Aorta (tissue), 5 donors: ENCODE measurements at regions not wholly inside any gene's neighbourhood (a gene's known extent, or its start where the extent isn't known, plus 50 kb on each side); places are given as distances from the start of the nearest gene placed in this dataset.
"Not testable (repeated sequence)": the region's sequence is repeated elsewhere in the genome, so short reads cannot be mapped to it uniquely, and the experiment has no call there.

ENCODE experiments used
- ATAC-seq: fragments of 200-7000 bp; cut with Tn5 transposase; one replicate; pipeline ENCODE4 v1.9.1; 2022; ENCODE audit warnings: moderate library complexity; ENCODE audit not compliant: low FRiP score
- DNase-seq, 2 donors: peaks; one replicate each; pipeline ENCODE4 v3.0.0-alpha.2; 2020
- H3K27ac ChIP-seq, 2 donors: one replicate each; pipeline ENCODE4 v1.5.1; 2013; ENCODE audit warnings: low read length in 2 of 2, mild to moderate bottlenecking in 2 of 2, moderate library complexity in 2 of 2, control low read depth in 1 of 2, inconsistent platforms in 1 of 2, low read depth in 1 of 2
- H3K27me3 ChIP-seq, 2 donors: one replicate each; pipeline ENCODE4 v1.6.1; 2013; ENCODE audit warnings: control low read depth in 1 of 2, low read length in 1 of 2, mild to moderate bottlenecking in 1 of 2, moderate library complexity in 1 of 2; ENCODE audit not compliant: insufficient read depth in 2 of 2, control insufficient read depth in 1 of 2
- H3K36me3 ChIP-seq, 2 donors: one replicate each; pipeline ENCODE4 v1.6.1; 2013; ENCODE audit warnings: control low read depth in 1 of 2, low read length in 1 of 2, mild to moderate bottlenecking in 1 of 2; ENCODE audit not compliant: insufficient read depth in 2 of 2, control insufficient read depth in 1 of 2
- H3K4me1 ChIP-seq, 2 donors: one replicate each; pipeline ENCODE4 v1.6.1; 2013; ENCODE audit warnings: low read length in 2 of 2, control low read depth in 1 of 2, mild to moderate bottlenecking in 1 of 2, moderate library complexity in 1 of 2; ENCODE audit not compliant: insufficient read depth in 2 of 2, control insufficient read depth in 1 of 2
- H3K4me3 ChIP-seq, 2 donors: one replicate each; pipeline ENCODE4 v1.5.1; 2013; ENCODE audit warnings: low read length in 2 of 2, control low read depth in 1 of 2, mild to moderate bottlenecking in 1 of 2
- H3K9me3 ChIP-seq: one replicate; pipeline ENCODE4 v1.6.1; 2013; ENCODE audit warnings: mild to moderate bottlenecking, low read length; ENCODE audit not compliant: control insufficient read depth
- WGBS, 2 donors: extraction: QIAGEN DNeasy Blood & Tissue Kit; methylation state at CpG; one replicate each; pipeline ENCODE4 v1.1.7; 2013; 5-methylcytosine and 5-hydroxymethylcytosine counted together
- intact Hi-C, 2 donors: fragments of 100-400 bp; cut with DNase I; formaldehyde crosslinking; loops; one replicate each; pipeline versions ENCODE4 v1.14.2 to v1.15.0; 2022
- donor health status: healthy with polysubstance abuse.
- donor health status: Bipolar disorder and iron deficiency.
- donor health status: DM: no; HTN: no; CAD: no.
- donor health status: DM: no; HTN: no; CAD: no.
- donor health status: DM: yes; HTN: yes; CAD: no.

DNA sequence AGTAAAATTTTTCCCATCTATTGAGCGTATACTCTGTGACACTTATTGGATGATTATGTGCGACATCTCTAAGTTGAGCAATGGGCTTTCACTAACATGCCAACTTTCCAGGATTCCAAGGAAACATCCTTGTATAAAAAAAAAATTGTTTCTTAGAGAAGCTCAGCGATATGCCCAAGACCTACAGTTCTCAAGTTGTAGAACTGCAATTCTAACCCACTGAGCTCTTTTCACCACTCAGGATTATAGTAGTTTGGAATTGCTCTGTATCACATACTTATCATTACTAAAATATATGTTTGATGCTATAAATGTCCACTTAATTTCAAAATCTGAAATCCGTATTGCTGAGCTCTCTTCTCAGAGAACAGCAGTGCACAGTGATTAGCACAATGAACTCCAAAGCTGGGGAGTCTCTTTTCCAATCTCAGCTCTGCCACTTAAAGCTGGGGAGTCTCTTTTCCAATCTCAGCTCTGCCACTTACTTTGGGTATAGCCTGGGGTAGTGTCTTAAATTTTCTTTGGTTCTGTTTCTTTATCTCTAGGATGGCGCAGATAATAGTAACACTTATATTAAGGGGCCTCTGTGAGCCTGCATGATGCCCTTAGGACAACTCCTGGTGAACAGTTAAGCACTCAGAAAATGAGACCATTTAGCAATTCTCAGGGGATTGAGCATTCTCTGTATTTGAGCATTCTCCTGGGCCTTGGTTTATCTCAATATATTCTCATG is 1722.2 kb upstream of the AGA start:
- H3K27me3 ChIP-seq = no peaks in the 10 kb centered on the region
- H3K4me3 ChIP-seq = no peak overlapping the region
- no peak for DNase-seq
- H3K27ac ChIP-seq = no peak overlapping the region
- intact Hi-C loops = no loop called here
- no peaks in the 10 kb centered on the region for H3K9me3 ChIP-seq
- no peak for ATAC-seq
- H3K36me3 ChIP-seq = no peaks in the 10 kb centered on the region
- WGBS, 2 donors = 84 to 89% methylated on average over 5 of the region's 5 CpGs
- H3K4me1 ChIP-seq = no peaks in the 10 kb centered on the region

DNA sequence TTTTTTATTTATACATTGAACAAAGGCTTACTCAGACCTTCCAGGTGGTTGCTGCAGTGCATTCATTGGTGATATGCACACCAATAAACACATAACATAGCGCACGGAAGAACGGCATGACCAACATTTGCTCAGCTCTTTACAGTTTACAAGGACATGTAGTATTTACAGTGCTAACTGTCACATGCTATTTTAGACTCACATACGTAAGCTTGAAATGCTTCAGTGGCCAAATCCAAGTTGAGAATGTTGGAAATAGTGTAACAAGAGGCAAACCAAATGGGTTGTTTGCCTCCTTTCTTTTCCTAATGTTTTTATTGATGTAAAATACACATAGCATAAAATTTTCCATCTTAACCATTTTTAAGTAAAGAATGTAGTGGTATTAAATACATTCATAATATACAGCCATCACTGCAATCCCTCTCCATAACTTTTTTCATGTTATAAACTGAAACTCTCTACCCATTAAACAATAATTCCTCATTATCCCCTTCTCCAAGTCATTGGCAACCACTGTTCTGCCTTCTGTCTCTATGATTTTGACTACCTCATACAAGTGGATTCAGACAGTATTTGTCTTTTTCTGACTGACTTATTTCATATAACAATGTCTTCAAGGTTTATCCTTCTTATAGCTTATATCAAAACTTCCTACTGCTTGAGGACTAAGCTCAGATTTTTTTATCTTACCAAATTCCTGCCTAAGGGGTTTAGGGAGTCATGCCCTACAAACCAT is 1722.9 kb upstream of the AGA start:
- Histone ChIP-seq H3K4me3 (no peak overlapping the region), H3K27me3 (no peaks in the 10 kb centered on the region), H3K36me3 (no peaks in the 10 kb centered on the region), H3K9me3 (no peaks in the 10 kb centered on the region), H3K27ac (no peak overlapping the region), H3K4me1 (no peaks in the 10 kb centered on the region)
- no peak for DNase-seq
- intact Hi-C loops = no loop called here
- ATAC-seq = no peak
- 74 to 82% methylated on average over 4 of the region's 4 CpGs for WGBS, 2 donors

DNA sequence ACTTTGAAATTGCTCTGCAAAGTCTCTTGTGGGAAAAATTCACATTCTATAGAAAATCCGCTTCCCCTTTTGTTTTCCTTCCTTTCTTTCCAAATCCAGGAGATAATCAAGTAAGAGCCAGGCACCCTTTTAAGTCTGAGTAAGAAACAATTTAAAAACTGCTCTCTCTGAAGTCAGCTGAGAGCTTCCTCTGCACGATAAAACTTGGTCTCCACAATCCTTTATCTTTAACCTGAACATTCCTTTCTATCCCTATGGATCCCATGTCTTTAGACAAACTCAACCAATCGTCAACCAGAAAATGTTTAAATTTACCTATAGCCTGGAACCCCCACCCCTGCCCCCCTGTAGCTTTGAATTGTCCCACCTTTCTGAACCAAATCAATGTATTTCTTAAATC is 1723.6 kb upstream of the AGA start:
- Histone ChIP-seq H3K27ac (no peak overlapping the region), H3K27me3 (no peaks in the 10 kb centered on the region), H3K4me1 (no peaks in the 10 kb centered on the region), H3K4me3 (no peak overlapping the region), H3K9me3 (no peaks in the 10 kb centered on the region), H3K36me3 (no peaks in the 10 kb centered on the region)
- WGBS, 2 donors = 20 to 28% methylated on average over 3 of the region's 3 CpGs
- DNase-seq = no peak
- intact Hi-C loops = no loop called here
- ATAC-seq = no peak

DNA sequence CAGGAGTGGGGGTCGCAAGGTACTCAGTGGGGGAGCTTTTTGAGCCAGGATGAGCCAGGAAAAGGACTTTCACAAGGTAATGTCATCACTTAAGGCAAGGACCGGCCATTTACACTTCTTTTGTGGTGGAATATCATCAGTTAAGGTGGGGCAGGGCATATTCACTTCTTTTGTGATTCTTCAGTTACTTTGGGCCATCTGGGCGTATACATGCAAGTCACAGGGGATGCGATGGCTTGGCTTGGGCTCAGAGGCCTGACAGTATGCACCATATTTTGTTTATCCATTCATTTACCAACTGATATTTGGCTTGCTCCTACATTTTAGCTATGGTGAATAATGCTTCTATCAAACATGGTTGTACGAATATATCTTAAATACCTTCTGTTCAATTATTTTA is 1728.1 kb upstream of the AGA start:
- H3K9me3 ChIP-seq, DNase-seq, ATAC-seq, H3K27me3 ChIP-seq, intact Hi-C loops, H3K4me1 ChIP-seq, H3K27ac ChIP-seq, H3K36me3 ChIP-seq, H3K4me3 ChIP-seq: not testable (repeated sequence)
- WGBS, 2 donors = 93 to 97% methylated on average over 3 to 5 of the region's 5 CpGs

DNA sequence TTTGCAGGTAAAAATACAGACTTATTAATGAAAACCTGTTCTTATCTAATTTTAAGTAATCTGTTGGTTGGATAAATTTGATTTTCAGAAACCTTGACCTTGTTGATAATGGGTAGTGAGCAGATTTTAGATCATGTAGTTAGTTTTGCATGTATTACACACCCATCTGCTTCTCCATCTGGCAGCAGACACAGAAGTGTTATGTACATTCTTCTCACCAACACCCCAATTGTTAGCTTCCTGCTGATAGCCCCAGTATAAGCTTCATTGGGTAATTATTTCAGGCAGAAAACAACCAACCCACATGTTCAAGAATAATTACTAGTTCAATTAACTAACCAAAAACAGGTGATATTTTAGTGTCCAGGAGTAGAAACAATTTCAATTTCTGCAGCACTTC is 1740.5 kb upstream of the AGA start:
- intact Hi-C loops = no loop called here
- DNase-seq (no peak), ATAC-seq (no peak)
- H3K27me3 ChIP-seq = no peaks in the 10 kb centered on the region
- no peak overlapping the region for H3K27ac ChIP-seq
- H3K4me3 ChIP-seq = no peak overlapping the region
- no peaks in the 10 kb centered on the region for H3K9me3 ChIP-seq
- H3K36me3 ChIP-seq = no peaks in the 10 kb centered on the region
- no peaks in the 10 kb centered on the region for H3K4me1 ChIP-seq

DNA sequence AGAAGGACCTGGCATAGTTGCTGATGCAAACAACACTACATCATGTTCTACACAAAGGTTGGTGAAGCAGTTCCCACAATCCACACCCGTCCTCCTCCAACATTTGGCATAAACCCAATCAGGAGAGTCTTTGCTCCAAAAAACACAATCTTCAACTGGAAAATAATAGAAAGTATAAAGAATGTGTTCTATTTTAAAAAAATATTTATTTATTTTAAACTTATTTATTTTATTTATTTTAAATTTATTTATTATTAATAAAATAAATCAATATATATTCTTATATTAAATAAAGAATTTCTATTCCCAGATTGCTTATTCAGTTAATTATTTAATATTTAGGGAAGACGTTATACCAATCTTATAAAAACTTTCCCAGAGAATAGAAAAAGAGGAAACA is 1753.7 kb upstream of the AGA start:
- Histone ChIP-seq H3K27me3 (no peaks in the 10 kb centered on the region), H3K27ac (no peak overlapping the region), H3K4me3 (no peak overlapping the region), H3K36me3 (no peaks in the 10 kb centered on the region), H3K4me1 (no peaks in the 10 kb centered on the region), H3K9me3 (no peaks in the 10 kb centered on the region)
- no peak for ATAC-seq
- WGBS, 2 donors = 23 to 35% methylated on average over 2 of the region's 2 CpGs
- intact Hi-C loops = no loop called here
- DNase-seq = no peak

DNA sequence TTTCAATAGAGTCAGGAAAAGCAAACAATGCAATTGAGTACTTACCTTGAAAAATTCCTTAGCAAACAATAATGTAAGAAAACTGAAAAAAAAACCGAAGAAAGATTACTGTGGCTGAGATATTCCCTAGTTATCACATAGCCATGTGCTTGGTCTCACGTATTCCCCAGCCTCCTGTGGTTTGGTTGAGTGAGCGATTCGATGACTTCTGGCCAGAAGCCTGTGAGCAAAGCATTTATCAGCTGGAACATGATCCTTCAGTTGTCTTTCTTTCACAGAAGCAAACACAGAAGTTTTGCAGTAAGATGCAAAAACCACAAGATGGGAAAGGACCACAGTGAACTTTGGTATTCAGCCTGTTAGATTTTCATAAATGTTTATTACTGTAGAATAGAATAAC is 1754.3 kb upstream of the AGA start:
- DNase-seq (no peak), ATAC-seq (no peak)
- Histone ChIP-seq H3K27ac (no peak overlapping the region), H3K4me3 (no peak overlapping the region), H3K4me1 (no peaks in the 10 kb centered on the region), H3K27me3 (no peaks in the 10 kb centered on the region), H3K9me3 (no peaks in the 10 kb centered on the region), H3K36me3 (no peaks in the 10 kb centered on the region)
- intact Hi-C loops = no loop called here
- 32 to 36% methylated on average over 4 of the region's 4 CpGs for WGBS, 2 donors

DNA sequence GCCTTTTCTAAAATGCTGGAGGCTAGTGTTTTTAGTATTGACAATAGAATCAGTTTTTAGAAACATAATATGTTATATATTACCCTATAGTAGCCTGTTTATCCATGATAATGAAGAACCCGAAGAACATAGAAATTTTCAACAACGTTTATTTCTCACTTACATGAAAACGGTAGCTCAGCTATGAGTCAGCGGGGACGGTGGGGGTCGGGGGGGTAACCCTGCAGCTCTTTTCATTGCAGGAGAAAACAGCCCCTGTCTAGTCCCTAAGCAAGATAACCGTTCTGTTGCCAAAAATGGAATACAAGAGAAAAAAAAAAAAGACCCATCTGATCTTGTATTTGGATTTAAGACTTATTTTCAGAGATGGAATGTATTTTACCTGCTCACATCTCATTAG is 1758.4 kb upstream of the AGA start:
- Histone ChIP-seq H3K9me3 (no peaks in the 10 kb centered on the region), H3K4me3 (no peak overlapping the region), H3K27ac (no peak overlapping the region), H3K4me1 (no peaks in the 10 kb centered on the region), H3K36me3 (no peaks in the 10 kb centered on the region), H3K27me3 (no peaks in the 10 kb centered on the region)
- 75 to 83% methylated on average over 7 of the region's 7 CpGs for WGBS, 2 donors
- ATAC-seq = no peak
- no peak for DNase-seq
- intact Hi-C loops = no loop called here

DNA sequence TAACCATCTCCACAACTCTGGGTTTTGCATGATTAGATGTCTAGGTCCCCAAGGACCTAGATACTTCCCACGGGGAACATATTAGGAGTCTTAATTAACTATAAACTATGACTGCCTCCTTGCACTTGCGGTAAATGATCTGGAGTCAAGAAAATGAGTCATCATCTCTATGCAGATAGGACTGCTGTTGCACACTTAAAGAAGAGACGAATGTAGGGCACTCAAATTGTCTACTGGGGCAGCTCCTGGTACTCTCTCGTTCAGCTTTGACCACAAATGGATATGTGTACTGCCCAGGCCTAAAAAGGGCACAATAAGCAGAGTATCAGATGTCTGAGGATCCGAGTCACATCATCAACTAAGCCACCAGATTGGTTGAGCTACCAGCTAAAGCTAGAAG is 1783.4 kb upstream of the AGA start:
- WGBS, 2 donors = 87 to 91% methylated on average over 5 of the region's 5 CpGs
- no peak for DNase-seq

More for the DNA sequence above, 1783.4 kb upstream of the AGA start:
- no peak overlapping the region for H3K4me3 ChIP-seq
- intact Hi-C loops = no loop called here
- no peak overlapping the region for H3K27ac ChIP-seq
- no peaks in the 10 kb centered on the region for H3K9me3 ChIP-seq
- no peaks in the 10 kb centered on the region for H3K27me3 ChIP-seq
- H3K4me1 ChIP-seq = no peaks in the 10 kb centered on the region
- H3K36me3 ChIP-seq = no peaks in the 10 kb centered on the region
- no peak for ATAC-seq
